Stimulated activated CD4-positive, alpha-beta T cell treated with anti-CD3 and anti-CD28 coated beads, TNF-alpha, amount 100 ng/mL, for 48 hours (primary cell): ENCODE measurements at regions not wholly inside any gene's neighbourhood (a gene's known extent, or its start where the extent isn't known, plus 50 kb on each side); places are given as distances from the start of the nearest gene placed in this dataset.

Experiments used
- DNase-seq, 3 donors: peaks; one replicate each; pipeline ENCODE4 v3.0.0-alpha.2; 2020; ENCODE audit warnings: low read depth in 3 of 3

DNA sequence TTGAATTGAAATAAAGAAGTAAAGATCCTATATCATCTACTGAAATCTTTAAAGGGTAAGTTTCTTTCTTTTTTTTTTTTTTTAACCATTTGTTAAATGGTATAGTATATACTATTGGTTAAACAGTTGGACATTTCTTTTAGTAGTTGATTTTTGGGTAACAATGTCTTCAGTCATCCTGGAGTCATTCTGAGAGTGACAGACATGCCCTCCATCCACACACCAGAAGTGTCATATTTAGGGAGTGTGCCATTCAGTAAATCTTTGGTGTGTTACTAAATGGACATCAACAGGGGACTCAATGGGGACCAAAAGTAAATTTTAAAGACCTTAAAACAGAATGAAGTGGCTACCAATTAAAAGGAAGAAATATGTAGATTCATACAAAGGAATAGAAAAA lies 50.8 kb upstream of the SLC39A10 start:
- no peak for DNase-seq

DNA sequence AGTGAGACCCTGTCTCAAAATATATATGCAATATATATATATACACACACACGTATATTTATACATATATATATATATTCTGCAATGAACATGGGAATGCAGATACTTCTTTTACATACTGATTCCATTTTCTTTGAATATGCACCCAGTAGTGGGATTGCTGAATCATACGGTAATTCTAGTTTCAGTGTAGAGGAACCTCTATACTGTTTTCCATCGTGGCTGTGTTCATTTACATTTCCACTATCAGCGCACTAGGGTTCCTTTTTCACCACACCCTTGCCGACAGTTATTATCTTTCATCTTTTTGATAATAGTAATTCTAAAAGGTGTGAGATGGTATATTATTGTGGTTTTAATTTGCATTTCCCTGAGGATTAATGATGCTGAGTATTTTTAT lies 52.3 kb upstream of the SLC39A10 start:
- DNase-seq: no peak

DNA sequence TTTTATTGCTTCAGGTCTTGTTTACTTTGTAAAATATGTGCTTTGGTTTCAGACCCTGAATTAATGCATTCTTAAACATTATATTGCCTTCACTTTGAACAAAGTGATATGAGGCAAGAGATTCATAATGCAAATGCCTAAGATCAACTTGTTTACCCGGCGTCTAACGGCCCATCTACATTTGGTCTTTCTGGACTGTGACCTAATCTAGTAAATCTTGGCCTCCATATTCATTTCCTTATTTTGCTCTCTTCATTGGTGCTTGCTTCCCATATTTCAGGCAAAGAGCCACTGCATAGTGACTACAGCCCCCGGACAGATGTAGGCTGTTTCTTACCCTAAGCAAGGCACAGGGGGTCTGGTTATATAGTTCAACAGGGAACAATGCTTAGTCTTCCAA lies 53.0 kb upstream of the SLC39A10 start:
- DNase-seq: no peak

DNA sequence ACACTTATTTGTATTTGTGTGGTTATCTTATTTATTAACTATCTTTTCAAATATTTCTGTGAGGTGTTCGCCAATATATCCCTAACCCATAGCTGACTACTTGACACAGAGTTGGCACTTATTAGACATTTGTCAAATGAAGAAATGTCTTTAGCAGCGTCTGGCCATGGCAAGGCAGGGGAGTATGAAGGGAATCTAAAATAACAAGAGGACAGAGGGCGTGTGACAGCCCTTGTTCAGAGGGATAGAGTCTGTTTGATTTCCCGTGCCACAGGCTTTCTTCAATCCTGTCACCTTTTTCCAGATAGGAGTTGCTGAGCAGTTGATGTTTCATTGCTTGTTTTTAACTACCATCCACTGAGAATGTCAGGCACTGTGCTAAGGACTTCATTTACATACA lies 53.6 kb upstream of the SLC39A10 start:
- DNase-seq: no peak

DNA sequence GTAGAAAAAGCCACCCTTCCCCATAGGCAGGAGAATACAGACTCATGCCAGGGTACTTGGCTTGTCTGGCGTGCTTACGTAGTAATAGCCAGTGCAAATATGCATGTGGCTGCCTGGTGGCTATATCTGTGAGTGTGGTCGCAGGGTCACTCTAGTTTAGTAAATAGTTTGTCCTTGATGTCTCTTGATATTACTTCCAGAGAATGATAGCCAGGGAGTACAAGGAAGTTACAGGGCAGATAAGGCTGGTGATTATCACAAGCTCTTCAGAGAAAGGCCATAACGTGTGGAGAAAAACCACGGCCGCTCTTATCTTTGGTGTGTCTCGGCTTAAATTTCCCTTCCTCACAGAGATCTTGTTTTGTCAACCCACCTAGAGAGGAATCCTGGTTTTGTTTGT lies 54.3 kb upstream of the SLC39A10 start:
- DNase-seq: no peak

DNA sequence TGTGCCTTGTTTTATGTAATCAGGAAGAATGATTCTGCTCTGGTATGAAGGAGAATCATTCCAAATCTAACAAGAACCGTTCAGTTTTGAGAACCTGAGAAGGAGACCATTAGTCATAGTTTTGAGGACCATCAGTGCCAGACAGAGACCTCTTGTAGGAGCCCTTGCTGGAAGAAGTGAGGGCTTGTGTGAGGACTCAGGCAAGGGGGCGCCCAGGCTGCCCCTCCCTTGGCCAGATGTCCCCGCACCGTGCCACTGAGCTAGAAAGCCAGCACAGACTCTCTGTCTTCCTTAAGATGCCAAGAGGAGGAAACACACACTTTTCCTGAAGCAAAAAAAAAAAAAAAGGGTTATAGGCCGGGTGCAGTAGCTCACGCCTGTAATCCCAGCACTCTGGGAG lies 55.7 kb upstream of the SLC39A10 start:
- DNase-seq: no peak

DNA sequence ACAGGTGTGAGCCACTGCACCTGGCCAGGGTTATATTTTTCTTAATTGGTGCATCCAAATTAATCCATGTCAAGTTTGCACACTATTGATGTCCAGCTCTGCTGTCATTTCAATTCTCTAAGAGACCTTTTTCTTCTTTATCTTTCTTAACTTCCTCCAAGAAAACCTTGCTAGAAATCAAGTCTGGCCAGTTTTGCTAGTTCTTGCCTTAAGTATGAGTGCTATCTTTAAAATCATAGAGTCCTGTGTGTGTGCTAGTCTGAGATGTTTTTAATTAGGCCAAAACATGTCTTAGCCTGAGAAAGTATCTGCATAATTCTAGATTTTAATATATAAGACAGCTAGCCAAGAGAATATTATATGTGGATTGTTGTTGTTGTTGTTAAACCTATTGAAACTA lies 56.2 kb upstream of the SLC39A10 start:
- DNase-seq: no peak

DNA sequence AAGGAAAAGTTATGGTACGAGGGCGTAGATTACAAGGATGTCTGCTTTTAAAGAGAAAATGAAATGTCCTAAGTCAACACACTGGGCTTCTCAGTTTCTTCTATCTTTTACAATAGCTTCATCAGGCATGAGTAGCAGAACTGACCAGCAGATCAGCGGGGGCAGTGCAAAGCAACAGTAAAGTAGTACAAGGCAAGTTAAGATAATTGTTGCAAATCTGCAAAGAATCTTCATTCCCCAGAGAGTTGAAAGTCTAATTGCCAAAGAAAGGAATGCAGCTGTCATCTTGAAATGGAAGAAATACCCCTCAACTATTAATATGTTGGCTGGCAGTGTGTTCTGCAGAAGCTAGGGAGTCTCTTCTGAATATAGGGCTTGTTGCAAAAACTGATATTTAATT lies 60.2 kb upstream of the SLC39A10 start:
- no peak for DNase-seq

DNA sequence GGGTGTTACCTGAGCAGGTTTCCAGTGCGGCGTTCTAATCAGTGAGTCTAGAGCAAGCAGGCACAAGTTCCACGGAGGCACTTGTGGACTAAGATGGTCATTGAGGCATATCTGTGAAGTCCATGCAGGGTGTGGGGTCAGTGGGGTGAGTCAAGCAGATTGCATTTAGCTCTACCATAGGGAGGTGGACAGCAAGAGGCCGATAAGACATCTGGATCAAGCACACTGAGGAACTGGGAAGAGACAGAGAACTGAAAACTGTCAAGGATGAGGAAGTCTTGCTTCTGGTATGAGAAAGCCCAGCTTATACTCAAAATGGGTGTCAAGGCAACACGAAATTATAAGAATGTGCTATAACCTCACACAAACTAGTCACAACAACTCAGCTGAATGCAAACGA lies 61.2 kb upstream of the SLC39A10 start:
- no peak for DNase-seq

DNA sequence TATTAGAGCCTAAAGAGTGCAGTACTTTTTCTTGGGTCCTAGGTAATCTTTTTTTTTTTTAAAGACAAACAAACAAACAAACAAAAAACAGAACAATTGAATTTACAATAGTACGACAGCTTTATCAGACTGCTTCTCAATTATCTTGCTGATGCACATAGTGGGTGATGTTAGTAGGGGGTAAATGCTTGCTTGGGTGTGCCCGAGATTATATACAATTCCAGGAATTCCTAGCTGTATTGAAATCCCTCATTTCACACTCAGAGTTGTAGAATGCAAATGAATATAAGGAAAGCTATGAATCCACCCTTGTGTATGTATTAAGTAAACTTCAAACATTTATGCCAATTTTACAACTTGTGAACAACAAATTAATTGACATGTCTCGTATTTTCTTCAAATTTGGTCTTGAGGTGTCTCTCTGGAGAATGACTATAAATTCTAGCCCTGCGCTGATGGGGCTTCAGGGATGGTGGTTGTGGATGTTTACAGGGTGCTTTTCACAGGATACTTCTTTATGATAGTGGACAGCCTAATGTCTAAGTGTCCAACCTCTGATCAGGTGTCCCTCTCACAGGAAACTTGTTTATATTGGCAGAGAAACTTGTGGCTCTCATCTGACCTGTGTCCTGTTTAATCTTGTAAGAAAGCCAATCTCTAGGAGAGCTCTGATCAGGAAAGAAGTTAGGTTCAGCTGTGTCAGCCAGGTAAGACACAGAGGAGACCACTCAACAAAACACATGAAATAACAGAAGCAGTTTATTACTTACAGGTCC lies 61.9 kb upstream of the SLC39A10 start:
- DNase-seq: no peak

DNA sequence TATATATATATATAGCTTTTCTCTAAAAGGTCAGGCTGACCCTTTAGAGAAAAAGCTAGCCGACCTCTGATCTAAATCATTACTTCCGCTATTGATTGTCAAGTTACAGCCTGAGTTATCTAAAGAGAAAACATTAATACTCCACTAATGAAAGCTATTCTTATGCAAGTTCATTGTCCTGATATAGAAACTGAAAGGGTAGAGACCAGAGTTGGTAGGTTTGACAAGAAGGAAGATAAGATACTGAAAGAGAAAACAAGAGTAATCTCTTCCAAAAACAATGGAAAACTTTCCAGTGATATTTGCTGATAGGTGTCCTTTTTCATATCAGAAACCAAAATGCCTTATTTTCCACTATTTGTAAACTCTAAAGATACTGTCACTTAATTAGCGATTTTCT lies 62.8 kb upstream of the SLC39A10 start:
- DNase-seq: no peak

DNA sequence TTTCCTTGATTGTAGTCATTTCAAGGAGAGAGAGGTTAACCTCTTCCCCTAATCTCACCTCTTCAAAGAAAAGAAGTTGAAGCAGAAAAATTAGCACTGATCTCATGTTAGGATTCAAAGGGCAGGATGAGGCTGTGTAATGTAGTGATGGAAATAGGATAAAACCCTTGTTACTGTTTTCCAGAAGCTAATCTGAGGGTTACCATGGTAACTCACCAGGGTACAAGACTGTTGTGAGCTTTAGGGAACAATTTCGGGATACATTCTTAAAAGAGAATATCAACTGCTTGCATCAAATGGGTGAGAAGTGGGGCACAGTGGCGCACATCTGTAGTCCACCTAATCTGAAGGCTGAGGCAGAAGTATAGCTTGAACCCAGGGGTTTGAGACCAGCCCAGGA lies 64.9 kb upstream of the SLC39A10 start:
- DNase-seq: no peak

DNA sequence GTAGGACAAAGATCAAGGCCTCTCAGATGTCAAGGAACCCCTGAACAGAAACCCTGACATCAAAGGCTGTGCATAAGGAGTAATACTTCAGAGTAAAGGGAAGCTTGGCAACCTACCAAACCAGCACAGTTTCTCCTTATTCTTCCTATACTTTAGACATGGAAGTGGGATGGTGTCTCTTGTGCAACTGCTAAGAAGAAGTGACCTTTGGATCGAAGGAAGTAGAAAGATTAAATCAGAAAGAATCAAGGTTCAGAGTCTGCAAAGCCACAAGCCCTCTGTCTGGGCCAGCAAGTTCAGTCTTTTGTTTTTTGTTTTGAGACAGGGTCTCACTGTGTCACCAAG lies 66.2 kb upstream of the SLC39A10 start:
- DNase-seq: no peak

DNA sequence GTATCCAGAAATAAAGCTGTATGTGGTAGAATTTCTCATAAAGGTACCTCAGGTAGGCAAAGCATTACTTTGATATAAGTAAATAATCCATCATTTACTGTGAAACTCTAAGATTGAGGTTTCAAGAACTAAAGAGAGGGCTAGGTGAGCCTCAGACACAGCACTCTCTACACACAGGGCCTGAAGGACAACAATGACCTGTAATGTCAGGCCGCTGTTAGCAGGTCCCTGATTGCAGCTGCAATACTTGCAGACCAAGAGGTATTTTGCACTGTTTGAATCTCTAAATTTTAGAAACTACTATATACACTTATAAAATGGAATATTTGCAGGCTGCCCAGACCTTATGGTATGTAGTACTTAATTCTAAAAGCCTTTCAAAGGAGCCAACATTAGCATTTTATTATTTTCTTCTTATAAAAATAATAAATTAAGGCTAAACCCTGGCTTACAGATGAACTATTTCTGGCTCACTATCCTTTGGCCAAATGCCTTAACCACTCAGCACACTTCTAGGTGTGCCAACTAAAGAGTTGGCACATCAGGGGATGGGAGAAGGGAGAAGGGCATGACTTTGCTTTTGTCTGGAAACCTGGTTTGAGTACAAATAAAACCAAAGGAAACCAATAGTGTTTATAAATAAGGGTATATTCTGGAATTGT lies 66.7 kb upstream of the SLC39A10 start:
- DNase-seq: no peak

DNA sequence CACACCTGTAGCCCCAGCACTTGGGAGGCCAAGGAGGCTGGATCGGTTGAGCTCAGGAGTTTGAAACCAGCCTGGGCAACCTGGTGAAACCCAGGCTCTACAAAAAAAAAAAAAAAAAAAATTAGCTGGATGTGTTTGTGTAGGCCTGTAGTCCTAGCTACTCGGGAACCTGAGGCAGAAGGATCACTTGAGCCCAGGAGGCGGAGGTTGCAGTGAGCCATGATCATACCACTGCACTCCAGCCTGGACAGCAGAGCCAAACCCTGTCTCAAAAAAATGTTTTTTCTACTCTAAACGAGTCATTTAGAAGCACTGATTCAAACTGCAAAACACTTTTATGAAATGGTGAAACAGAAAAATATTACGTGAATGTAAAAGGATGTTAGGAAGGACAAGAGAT lies 69.1 kb upstream of the SLC39A10 start:
- no peak for DNase-seq

DNA sequence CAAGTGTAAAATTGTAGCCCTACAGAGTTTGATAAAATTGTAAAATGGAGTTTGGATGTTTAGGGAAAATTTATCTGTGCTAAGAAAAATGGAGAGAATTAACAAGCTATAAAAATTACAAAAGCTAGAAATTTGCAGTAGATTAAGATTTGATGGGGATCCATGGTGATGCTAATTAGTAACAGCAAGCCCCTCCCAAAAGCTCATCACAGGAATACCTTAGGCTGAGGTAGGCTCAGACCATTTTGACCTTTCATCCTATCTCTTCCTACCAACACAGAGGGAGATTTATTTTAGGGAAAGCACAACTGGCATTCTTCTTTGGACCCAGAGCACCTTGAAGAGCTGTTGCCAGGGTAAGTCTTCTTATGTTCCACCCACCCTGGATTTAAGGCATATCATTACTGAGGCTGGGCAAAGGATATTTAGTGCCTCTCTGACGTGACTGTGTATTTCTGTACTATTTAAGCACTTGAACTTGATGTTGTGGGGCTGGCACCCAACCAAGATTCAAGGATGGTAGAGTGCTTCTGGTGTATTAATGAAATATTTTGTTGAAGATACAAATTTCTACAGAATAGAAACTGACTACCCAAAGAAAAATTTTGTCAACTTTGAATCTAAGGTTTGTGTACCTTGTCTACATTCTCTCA lies 70.8 kb upstream of the SLC39A10 start:
- DNase-seq: no peak

DNA sequence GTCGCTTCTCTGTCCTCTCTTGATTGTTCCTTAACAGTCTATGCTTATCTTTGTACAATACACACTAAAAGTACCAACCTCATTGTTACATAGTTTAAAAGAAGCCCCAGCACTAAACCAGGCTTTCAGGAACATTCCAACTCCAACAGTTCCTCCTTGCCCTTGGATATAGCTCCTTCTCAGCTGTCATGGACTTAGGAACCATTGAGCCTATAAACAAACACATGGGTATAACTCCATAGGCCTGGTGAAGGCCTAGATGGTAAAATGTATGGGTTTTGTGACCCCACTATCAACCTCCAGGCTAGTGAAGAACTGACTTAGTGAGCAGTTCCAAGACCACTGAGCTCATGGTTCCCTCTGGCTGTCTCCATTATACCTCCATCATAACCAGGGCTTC lies 74.8 kb upstream of the SLC39A10 start:
- no peak for DNase-seq

DNA sequence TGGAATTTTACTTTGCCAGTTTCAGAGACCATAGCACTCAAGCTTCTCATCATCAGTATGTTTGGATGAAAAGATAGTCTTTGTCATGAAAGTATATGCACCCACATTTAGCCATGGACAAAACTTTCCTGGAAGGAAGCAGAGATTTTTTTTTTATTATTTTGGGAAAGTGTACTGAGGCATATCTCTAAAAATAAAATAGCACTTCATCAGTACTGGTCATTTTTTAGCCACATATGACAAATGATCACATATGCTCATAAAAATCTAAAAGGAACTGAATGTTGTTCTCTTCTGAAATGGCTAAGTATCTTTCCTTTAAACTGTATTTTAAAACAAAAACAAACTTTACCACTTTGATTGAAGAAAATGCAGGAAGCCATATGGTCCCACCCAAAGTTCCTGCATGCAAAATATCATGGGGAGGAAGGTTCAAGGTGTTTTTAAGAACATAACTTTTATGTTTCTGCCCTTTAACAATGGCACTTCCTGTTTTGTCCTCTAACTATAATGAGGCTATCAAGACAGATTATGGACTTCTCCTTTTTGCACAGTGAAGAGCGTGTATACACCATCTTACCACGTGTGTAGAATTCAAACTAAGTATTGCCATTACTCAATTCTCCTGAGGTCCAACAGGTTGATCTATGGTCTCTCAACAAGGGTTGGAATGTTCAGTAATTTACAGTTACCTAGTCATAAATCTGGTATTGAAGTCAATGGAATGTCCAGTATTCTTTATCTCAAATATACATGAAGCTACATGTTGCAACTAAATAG lies 77.1 kb upstream of the SLC39A10 start:
- no peak for DNase-seq

DNA sequence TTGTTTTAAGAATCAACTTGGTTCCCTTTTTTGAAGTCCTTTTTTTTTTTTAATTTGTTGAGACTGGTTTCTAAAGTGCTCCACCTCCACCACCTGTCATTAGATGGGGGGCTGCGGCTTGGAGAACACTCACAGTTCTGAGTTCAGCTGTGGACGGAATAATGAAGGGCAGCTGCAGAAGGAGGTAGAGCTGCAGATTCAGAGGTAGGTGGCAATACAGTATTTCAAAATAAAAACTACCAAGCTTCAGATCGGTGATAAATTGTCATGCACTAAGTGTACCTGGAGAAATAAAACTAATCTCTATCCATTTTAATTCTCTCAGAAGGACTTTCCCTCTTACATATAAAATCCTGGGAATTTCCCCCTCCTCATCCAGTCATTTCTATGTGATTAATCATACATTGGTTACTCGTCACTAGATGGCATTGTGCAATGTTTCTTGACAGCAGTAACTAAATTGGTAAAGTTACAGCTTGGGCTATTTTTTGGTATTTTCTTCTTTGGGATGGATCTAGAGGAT lies 81.1 kb upstream of the SLC39A10 start:
- DNase-seq: no peak

DNA sequence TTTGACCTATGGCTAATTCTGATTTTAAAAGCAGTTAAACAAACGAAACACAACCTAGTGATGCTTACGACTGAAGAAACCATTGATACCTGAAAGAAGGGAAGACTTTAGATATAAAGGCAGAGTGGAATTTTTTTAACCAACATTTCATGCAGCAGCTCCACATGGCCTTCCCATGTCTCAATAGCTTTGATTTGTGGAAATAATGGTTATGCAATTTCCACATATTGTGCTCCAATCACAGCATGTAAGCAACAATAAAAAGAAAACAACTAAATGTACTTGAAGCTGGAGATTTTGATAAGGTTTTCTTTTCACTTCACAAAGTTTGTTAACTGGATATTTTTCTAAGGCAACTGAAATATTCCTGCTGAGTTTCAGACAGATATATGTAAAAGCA lies 82.0 kb upstream of the SLC39A10 start:
- DNase-seq: no peak

DNA sequence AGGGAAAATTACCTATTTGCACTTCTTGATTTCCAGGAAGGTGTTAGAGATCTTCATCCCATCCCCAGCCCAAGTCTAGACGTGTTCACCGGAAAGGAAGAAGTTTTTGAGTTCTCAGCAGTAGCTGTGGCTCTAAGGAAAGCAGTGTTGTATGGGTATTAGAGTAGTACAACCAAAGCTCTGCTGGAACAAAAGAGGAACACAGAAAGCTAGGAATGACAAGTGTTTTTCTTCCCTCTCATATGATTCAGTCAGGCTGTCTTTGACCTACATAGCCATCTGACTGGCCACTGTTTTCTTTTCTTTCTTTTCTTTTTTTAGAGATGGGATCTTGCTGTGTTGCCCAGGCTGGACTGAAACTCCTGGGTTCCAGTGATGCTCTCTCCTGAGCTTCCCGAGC lies 82.7 kb upstream of the SLC39A10 start:
- no peak for DNase-seq
